Effector memory CD4-positive, alpha-beta T cell (primary cell): ENCODE measurements at regions not wholly inside any gene's neighbourhood (a gene's known extent, or its start where the extent isn't known, plus 50 kb on each side); places are given as distances from the start of the nearest gene placed in this dataset.

ENCODE experiments used
- DNase-seq, 3 donors: peaks; one replicate each; pipeline ENCODE4 v3.0.0-alpha.2; 2020
- H3K27ac ChIP-seq: 2 replicates; pipeline ENCODE4 v1.7.0; 2013; ENCODE audit warnings: mild to moderate bottlenecking, low read length, moderate library complexity; ENCODE audit not compliant: insufficient read depth, poor library complexity, severe bottlenecking
- H3K27me3 ChIP-seq: replicated peaks from 2 replicates; pipeline ENCODE4 v1.7.0; 2013; ENCODE audit warnings: mild to moderate bottlenecking, low read length; ENCODE audit not compliant: insufficient read depth, control insufficient read depth, poor library complexity, severe bottlenecking
- H3K36me3 ChIP-seq: 2 replicates; pipeline ENCODE4 v1.7.0; 2013; ENCODE audit warnings: mild to moderate bottlenecking, low read length, moderate library complexity; ENCODE audit not compliant: control insufficient read depth, insufficient read depth
- H3K4me1 ChIP-seq: 2 replicates; pipeline ENCODE4 v1.7.0; 2013; ENCODE audit warnings: low read length, mild to moderate bottlenecking; ENCODE audit not compliant: control insufficient read depth, insufficient read depth, poor library complexity, severe bottlenecking
- H3K4me3 ChIP-seq: 2 replicates; pipeline ENCODE4 v1.7.0; 2013; ENCODE audit warnings: low read length, low read depth, mild to moderate bottlenecking; ENCODE audit not compliant: insufficient read depth, poor library complexity, severe bottlenecking
- H3K9me3 ChIP-seq: 2 replicates; pipeline ENCODE4 v1.7.0; 2013; ENCODE audit warnings: mild to moderate bottlenecking, low read length, moderate library complexity; ENCODE audit not compliant: control insufficient read depth

DNA sequence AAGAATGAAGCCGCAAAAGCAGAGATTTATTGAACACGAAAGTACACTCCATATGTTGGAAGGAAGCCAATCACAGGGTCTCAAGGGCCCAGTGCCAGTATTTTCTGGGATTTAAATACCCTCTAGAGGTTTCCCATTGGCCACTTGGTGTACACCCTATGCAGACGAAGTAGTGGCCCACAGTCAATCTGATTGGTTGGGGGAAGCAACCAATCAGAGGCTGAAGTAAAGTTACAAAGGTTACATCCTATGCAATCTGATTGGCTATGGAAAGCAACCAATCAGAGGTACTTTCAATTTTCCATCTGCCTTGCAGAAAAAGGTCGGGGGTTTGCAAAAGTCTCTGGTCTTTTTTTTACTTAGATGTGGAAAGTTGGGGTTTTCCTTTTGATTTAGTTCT is 481.3 kb upstream of the NRP1 start:
- H3K4me1 ChIP-seq: no peaks in the 10 kb centered on the region

DNA sequence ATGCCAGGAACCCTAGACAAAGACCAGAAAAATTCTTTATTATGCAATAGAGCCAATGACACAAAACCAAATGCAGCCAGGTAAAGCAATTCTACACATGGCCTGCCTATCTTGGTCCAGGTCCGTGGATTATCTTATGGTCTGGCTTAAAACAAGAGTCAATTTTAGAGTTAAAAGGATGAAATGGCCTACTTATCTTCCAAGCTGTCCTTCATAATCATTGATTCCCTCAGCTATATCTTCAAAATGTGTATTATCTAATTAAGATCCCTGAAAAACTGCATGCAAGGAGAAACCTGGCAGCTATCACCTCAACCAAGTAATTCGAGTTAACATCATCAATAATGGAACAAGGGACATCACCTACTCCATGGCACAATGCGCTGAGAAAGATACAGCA is 479.4 kb upstream of the NRP1 start:
- Histone ChIP-seq H3K27me3 (no peaks in the 10 kb centered on the region), H3K4me1 (no peaks in the 10 kb centered on the region), H3K27ac (no peak overlapping the region), H3K4me3 (no peak overlapping the region), H3K36me3 (no peaks in the 10 kb centered on the region), H3K9me3 (no peaks in the 10 kb centered on the region)
- DNase-seq: no peak

More for the DNA sequence above, 481.3 kb upstream of the NRP1 start:
- DNase-seq: no peak
- Histone ChIP-seq H3K27me3 (no peaks in the 10 kb centered on the region), H3K36me3 (no peaks in the 10 kb centered on the region), H3K27ac (no peak overlapping the region), H3K4me3 (no peak overlapping the region), H3K9me3 (no peaks in the 10 kb centered on the region)

DNA sequence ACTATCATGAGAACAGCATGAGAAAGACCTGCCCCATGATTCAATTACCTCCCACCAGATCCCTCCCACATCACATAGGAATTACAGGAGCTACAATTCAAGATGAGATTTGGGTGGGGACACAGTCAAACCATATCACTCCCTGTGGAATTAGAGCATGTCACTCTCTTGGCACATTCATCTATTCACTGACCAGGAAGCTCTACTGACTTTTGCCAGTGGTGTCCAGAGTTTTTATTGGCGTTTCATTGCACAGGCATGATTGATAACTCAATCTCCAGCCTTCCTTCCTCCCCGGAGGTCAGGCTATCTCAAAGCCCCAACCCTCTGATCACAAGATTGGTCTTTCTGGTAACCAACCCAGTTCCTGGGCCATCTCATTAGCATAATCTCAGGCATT is 478.9 kb upstream of the NRP1 start:
- H3K4me1 ChIP-seq: no peaks in the 10 kb centered on the region
- no peaks in the 10 kb centered on the region for H3K36me3 ChIP-seq
- no peak overlapping the region for H3K4me3 ChIP-seq
- no peaks in the 10 kb centered on the region for H3K9me3 ChIP-seq
- no peaks in the 10 kb centered on the region for H3K27me3 ChIP-seq
- no peak for DNase-seq
- H3K27ac ChIP-seq: no peak overlapping the region

DNA sequence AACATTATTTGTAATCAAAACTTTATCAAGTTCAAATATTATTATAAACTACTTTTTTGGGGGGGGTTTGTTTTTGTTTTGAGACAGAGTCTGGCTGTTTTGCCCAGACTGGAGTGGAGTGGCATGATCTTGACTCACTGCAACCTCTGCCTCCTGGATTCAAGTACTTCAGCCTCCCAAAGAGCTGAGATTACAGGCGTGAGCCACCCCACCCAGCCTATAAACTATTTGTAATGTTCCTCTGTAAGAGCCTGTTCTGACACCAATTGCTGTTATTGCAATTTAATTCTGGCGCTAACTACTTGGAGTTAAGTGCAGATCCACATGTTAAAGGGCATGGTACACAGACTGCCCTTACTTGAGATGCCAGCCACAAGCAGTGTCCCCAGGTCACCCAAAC is 478.1 kb upstream of the NRP1 start:
- no peaks in the 10 kb centered on the region for H3K27me3 ChIP-seq
- H3K36me3 ChIP-seq: no peaks in the 10 kb centered on the region
- no peaks in the 10 kb centered on the region for H3K4me1 ChIP-seq
- H3K9me3 ChIP-seq: no peaks in the 10 kb centered on the region
- H3K27ac ChIP-seq: no peak overlapping the region
- no peak for DNase-seq
- no peak overlapping the region for H3K4me3 ChIP-seq

DNA sequence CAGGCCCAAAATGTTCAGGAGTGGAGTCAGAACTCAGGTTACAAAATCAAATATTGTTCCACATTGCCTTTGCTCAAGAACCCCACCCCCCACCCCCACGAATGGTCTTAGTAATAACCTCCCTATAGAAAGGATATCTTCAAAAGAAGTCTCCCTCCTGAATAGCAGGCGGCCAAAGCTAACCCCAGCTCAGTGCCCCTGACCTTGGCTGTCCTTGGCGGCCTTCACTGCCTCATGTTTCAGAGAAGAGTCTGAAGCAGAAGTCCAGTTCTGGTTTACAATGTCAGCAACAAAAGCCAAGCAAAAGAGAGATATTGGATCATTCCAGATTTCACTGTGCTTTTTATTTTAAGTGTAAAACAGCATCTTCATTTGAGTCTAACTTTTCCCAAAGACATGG is 476.5 kb upstream of the NRP1 start:
- Histone ChIP-seq H3K27ac (no peak overlapping the region), H3K9me3 (no peaks in the 10 kb centered on the region), H3K4me3 (no peak overlapping the region), H3K27me3 (no peaks in the 10 kb centered on the region), H3K36me3 (no peaks in the 10 kb centered on the region), H3K4me1 (no peaks in the 10 kb centered on the region)
- no peak for DNase-seq

DNA sequence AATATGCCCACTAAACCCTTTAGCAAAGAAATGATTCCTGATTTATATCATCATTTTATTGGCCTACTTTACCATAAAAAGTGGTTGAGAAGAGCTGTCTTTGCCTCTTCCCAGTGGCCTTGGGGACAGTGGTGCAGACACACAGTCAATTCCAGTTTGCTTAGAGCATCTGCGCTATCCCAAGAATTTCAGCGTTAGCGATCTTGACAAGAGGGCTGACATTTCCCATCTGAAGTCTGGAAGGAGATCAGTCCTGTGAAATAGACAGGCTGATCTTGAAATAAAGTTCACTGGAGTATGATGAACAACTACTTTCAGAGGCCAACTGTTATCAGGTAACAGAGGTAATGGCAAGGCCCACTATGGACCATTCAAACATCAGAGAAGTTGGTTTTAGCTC is 475.3 kb upstream of the NRP1 start:
- DNase-seq: no peak
- no peak overlapping the region for H3K27ac ChIP-seq
- no peaks in the 10 kb centered on the region for H3K36me3 ChIP-seq
- no peaks in the 10 kb centered on the region for H3K9me3 ChIP-seq
- H3K4me3 ChIP-seq: no peak overlapping the region
- no peaks in the 10 kb centered on the region for H3K4me1 ChIP-seq
- no peaks in the 10 kb centered on the region for H3K27me3 ChIP-seq

DNA sequence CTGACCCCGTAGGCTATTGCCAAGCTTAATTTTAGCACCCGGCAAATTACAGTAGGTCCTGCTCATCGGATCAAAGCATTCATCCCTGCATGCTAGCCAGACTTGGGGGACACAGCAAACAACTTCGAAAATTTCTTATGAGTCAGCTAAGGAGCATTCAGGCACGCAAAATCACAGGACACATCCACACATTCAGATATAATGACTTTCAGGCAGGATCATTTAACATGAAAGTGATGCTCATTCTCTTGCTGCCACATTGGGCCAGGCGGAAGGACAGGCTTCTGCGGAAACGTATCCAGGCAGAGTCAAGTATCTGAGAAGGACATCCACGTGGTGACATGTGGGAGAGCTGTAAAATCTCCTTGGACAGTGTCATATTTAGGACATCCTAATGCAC is 474.0 kb upstream of the NRP1 start:
- no peak overlapping the region for H3K4me3 ChIP-seq
- DNase-seq: no peak
- no peaks in the 10 kb centered on the region for H3K27me3 ChIP-seq
- no peaks in the 10 kb centered on the region for H3K9me3 ChIP-seq
- no peaks in the 10 kb centered on the region for H3K4me1 ChIP-seq
- no peaks in the 10 kb centered on the region for H3K36me3 ChIP-seq
- no peak overlapping the region for H3K27ac ChIP-seq

DNA sequence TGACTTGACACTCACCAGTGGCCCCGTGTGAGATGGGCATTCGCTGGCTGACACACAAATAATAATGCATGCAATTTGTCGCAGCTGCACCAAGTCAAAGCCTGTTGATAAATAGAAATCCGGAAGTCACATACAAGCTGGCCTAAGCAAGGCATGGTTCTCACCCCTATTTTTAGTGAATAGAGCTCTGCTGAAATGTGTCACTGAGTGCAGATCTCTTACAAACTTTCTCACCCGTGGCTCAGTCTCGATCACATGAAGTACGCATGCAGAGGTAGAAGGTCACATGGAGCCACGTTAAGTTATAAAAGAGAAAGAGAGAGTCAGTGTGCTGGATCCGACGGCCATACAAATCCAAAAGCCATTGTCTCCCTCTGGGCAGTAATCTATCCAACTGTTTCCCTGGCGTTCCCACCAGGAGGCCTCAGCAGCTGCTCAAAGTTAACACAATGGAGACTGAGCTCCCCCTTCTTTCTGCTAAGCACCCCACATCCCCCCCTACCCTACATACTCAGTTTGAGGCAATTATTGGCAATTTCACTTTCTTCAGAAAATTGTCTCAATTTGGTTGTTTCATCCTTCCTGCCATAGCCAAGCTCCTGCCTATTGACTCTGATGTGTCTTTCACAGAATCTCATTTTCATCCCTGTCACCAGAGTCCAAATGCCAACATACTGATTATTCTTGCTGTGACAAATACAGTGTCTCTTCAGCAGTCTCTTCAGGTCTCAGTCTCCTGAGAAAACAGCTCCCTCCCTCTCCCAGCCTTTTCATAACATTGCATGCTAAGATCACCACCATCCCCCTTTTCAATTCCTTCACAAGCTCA is 473.3 kb upstream of the NRP1 start:
- H3K27me3 ChIP-seq: no peaks in the 10 kb centered on the region
- H3K36me3 ChIP-seq: no peaks in the 10 kb centered on the region
- H3K9me3 ChIP-seq: no peaks in the 10 kb centered on the region
- H3K4me3 ChIP-seq: no peak overlapping the region
- no peaks in the 10 kb centered on the region for H3K4me1 ChIP-seq
- H3K27ac ChIP-seq: no peak overlapping the region
- DNase-seq: no peak

DNA sequence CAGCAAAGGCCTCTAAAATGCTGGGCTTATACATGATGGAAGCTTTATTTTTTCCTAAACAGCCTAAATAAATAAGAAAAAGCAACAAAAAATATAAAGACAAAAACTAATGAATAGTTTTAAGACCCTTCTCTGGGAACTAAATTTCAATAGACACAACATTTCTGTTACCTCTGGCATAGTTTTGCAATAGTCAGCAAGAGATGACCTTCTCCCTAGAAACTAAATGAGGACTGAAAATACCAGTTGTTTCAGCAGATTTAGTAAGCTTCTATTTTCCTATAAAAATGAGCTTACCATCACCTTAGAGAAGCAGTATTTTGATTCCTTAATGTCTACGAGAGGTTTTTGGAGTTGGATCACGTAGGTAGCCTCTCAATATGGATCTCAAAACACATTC is 471.4 kb upstream of the NRP1 start:
- no peaks in the 10 kb centered on the region for H3K9me3 ChIP-seq
- no peak overlapping the region for H3K4me3 ChIP-seq
- H3K36me3 ChIP-seq: no peaks in the 10 kb centered on the region
- DNase-seq: no peak
- no peaks in the 10 kb centered on the region for H3K4me1 ChIP-seq
- no peak overlapping the region for H3K27ac ChIP-seq
- H3K27me3 ChIP-seq: no peaks in the 10 kb centered on the region

DNA sequence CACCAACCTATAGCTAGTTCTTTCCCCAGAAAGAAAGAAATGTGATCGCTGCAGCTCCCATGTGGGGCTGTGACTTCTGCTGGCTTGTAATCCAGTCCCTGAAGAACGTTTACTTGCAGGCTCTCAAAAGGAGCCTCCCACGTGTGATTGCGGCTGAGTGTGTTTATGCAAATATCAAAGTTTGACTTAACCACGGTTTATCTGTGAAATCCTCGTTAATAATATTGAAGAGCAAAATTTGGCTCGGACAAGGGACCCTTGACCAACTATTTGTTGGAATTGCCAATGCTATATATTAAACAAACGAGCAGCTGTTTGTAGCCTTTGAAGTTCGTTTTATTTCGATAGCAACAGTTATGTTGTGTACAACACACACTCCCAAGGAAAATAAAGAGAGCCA is 470.1 kb upstream of the NRP1 start:
- no peaks in the 10 kb centered on the region for H3K36me3 ChIP-seq
- no peaks in the 10 kb centered on the region for H3K9me3 ChIP-seq
- H3K27ac ChIP-seq: no peak overlapping the region
- no peak for DNase-seq
- no peaks in the 10 kb centered on the region for H3K4me1 ChIP-seq
- no peak overlapping the region for H3K4me3 ChIP-seq
- no peaks in the 10 kb centered on the region for H3K27me3 ChIP-seq
